B cell (primary cell): ENCODE measurements at regions not wholly inside any gene's neighbourhood (a gene's known extent, or its start where the extent isn't known, plus 50 kb on each side); places are given as distances from the start of the nearest gene placed in this dataset.

Experiments
- ATAC-seq: fragments of 200-7000 bp; cut with Tn5 transposase; one replicate; pipeline ENCODE4 v1.10.0; 2021; ENCODE audit warnings: low read depth, mild to moderate bottlenecking, moderate number of reproducible peaks, moderate library complexity
- CTCF ChIA-PET: fragments of 350-600 bp; sonication (Branson Sonifier 250); formaldehyde crosslinking; loops from one replicate; lab custom pipeline; 2021; ENCODE audit warnings: antibody characterized with exemption, inconsistent platforms; lab: Charles Lee
- POLR2A ChIA-PET: fragments of 350-600 bp; sonication (Branson Sonifier 250); formaldehyde crosslinking; loops from one replicate; lab custom pipeline; 2021; ENCODE audit warnings: antibody characterized with exemption; lab: Charles Lee
- DNase-seq: peaks from one replicate; pipeline ENCODE4 v3.0.0; 2013
- H2AFZ ChIP-seq: 2 replicates; pipeline ENCODE4 v1.6.1; 2012; ENCODE audit warnings: mild to moderate bottlenecking, low read depth, low read length; ENCODE audit not compliant: insufficient read depth, poor library complexity, severe bottlenecking
- H3K27ac ChIP-seq, 2 donors: 1 replicate in 1 of 2; 2 replicates in 1 of 2; pipeline ENCODE4 v1.5.1; 2012 to 2013; ENCODE audit warnings: low read length in 2 of 2, mild to moderate bottlenecking in 2 of 2, moderate library complexity in 1 of 2
- H3K27me3 ChIP-seq, 4 experiments: fragments of 200-600 bp in 1 of 4; sonication (generic) in 1 of 4; replicated peaks in 1 of 4; 1 replicate in 2 of 4; 2 replicates in 2 of 4; pipeline versions ENCODE4 v1.6.1 to v1.7.0; 2013 to 2016; ENCODE audit warnings: low read length in 3 of 4, mild to moderate bottlenecking in 2 of 4, mixed read lengths in 1 of 4, moderate library complexity in 1 of 4; ENCODE audit not compliant: insufficient read depth in 4 of 4, control insufficient read depth in 3 of 4; ENCODE audit errors: control extremely low read depth in 1 of 4
- H3K36me3 ChIP-seq, 2 experiments: replicated peaks in 1 of 2; 1 replicate in 1 of 2; 2 replicates in 1 of 2; pipeline versions ENCODE4 v1.6.1 to v1.7.1; 2013; ENCODE audit warnings: low read length in 1 of 2; ENCODE audit not compliant: insufficient read depth in 2 of 2, control insufficient read depth in 1 of 2; ENCODE audit errors: control extremely low read depth in 1 of 2, extremely low read depth in 1 of 2
- H3K4me1 ChIP-seq, 2 donors: fragments of 200-600 bp in 1 of 2; sonication (generic) in 1 of 2; 1 replicate in 1 of 2; 2 replicates in 1 of 2; pipeline versions ENCODE4 v1.5.1 to v1.6.1; 2013 to 2017; ENCODE audit warnings: low read length in 2 of 2; ENCODE audit not compliant: control insufficient read depth in 2 of 2, insufficient read depth in 2 of 2
- H3K4me2 ChIP-seq: replicated peaks from 2 replicates; pipeline ENCODE3; 2012; ENCODE audit warnings: mild to moderate bottlenecking, low read depth, low read length; ENCODE audit not compliant: poor library complexity, severe bottlenecking
- H3K4me3 ChIP-seq, 5 experiments: fragments of 200-600 bp in 1 of 5; sonication (generic) in 1 of 5; 1 replicate in 3 of 5; 2 replicates in 2 of 5; pipeline versions ENCODE4 v1.5.1 to v1.7.0; 2011 to 2016; ENCODE audit warnings: low read length in 4 of 5, mild to moderate bottlenecking in 4 of 5, low read depth in 2 of 5, control low read depth in 1 of 5, moderate library complexity in 1 of 5; ENCODE audit not compliant: insufficient read depth in 1 of 5; ENCODE audit errors: control extremely low read depth in 1 of 5, extremely low read depth in 1 of 5
- H3K79me2 ChIP-seq: fragments of 200-600 bp; sonication (generic); one replicate; pipeline ENCODE4 v1.6.0; 2016; ENCODE audit warnings: low read length; ENCODE audit not compliant: control insufficient read depth, insufficient read depth
- H3K9ac ChIP-seq: fragments of 200-600 bp; sonication (generic); 2 replicates; pipeline ENCODE4 v1.6.1; 2017; ENCODE audit warnings: mild to moderate bottlenecking, low read length, moderate library complexity
- H3K9me3 ChIP-seq, 3 donors: one replicate each; pipeline versions ENCODE4 v1.6.1 to v1.7.1; 2013; ENCODE audit warnings: low read length in 2 of 3; ENCODE audit not compliant: control insufficient read depth in 2 of 3, insufficient read depth in 1 of 3; ENCODE audit errors: control extremely low read depth in 1 of 3
- H4K20me1 ChIP-seq: 2 replicates; pipeline ENCODE4 v1.6.0; 2012; ENCODE audit warnings: mild to moderate bottlenecking, low read length; ENCODE audit not compliant: insufficient read depth, control insufficient read depth, poor library complexity, severe bottlenecking
- H3K27ac Mint-ChIP-seq: one replicate; pipeline ENCODE4 v1.8.0; 2021; ENCODE audit warnings: mixed read lengths
- H3K27me3 Mint-ChIP-seq: one replicate; pipeline ENCODE4 v1.8.0; 2021; ENCODE audit warnings: mixed read lengths
- H3K4me1 Mint-ChIP-seq: one replicate; pipeline ENCODE4 v1.8.0; 2021; ENCODE audit warnings: mixed read lengths
- H3K4me3 Mint-ChIP-seq: one replicate; pipeline ENCODE4 v1.8.0; 2021; ENCODE audit warnings: mixed read lengths
- H3K9me3 Mint-ChIP-seq: one replicate; pipeline ENCODE4 v1.8.0; 2022; ENCODE audit warnings: mixed read lengths; ENCODE audit not compliant: insufficient read depth
- EZH2 ChIP-seq: IDR thresholded peaks from 2 replicates; pipeline ENCODE4 v1.6.1; 2012; ENCODE audit warnings: borderline replicate concordance, low read depth, mild to moderate bottlenecking, moderate library complexity, low read length; ENCODE audit not compliant: insufficient read depth, poor library complexity, severe bottlenecking
- WGBS: methylation state at CpG from one replicate; pipeline ENCODE4 v1.1.5; 2013; ENCODE audit warnings: missing lambda C conversion rate; ENCODE audit not compliant: insufficient coverage; 5-methylcytosine and 5-hydroxymethylcytosine counted together
- intact Hi-C: fragments of 100-400 bp; cut with micrococcal nuclease; formaldehyde crosslinking; loops from one replicate; pipeline ENCODE4 v1.10.0; 2022
- TF ChIP-seq, protein P1 (sequence below): fragments of 200-600 bp; IDR thresholded peaks from one replicate; pipeline ENCODE4 v1.8.0; 2022; ENCODE audit warnings: antibody characterized with exemption, mild to moderate bottlenecking

DNA sequence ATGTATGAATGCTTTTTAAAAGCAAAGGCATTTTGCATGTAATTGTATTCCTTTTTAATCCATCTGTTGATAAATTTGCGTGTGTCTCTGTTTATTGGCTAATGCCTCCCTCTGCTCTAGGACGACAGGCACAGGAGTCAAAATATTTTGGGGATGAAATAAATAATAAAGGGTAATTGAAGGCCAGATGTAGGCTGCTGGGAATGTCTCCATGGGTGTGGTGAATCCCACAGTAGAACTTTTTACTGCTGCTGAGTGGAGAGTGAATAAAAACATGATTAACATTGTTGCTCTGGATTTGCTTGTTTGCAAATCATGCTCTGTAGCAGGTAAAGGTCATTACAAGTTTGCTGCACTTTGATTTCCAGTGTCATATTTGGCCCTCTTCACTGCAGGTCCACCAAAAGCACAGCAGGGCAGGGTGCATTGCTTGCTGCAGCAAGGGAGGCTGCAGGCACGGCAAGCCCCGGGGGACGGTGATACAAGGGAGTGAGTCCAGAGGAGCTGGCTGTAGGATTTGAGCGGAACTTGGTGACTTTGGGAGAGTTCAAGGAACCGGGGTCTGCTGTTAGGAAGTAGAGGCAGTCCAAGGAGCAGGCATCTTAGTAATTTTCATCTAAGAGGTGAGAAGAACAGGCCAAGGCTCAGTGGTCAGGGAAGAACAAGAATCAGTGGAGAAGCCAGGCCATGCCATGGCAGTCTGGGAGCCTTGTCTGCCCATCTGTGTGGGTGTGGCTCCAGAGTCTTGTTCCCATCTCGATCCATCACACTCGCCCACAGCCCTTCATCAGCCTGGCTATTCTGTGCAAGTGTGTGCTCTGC, 201.5 kb upstream of the RAB6C start:
- no peaks in the 10 kb centered on the region for H3K4me1 ChIP-seq
- no peak overlapping the region for H2AFZ ChIP-seq
- H3K4me1 Mint-ChIP-seq, result no peaks in the 10 kb centered on the region
- no peaks in the 10 kb centered on the region for H3K79me2 ChIP-seq
- H3K4me2 ChIP-seq, result no peak overlapping the region
- TF ChIP-seq EZH2, result no peak
- TF ChIP-seq, protein P1, sequence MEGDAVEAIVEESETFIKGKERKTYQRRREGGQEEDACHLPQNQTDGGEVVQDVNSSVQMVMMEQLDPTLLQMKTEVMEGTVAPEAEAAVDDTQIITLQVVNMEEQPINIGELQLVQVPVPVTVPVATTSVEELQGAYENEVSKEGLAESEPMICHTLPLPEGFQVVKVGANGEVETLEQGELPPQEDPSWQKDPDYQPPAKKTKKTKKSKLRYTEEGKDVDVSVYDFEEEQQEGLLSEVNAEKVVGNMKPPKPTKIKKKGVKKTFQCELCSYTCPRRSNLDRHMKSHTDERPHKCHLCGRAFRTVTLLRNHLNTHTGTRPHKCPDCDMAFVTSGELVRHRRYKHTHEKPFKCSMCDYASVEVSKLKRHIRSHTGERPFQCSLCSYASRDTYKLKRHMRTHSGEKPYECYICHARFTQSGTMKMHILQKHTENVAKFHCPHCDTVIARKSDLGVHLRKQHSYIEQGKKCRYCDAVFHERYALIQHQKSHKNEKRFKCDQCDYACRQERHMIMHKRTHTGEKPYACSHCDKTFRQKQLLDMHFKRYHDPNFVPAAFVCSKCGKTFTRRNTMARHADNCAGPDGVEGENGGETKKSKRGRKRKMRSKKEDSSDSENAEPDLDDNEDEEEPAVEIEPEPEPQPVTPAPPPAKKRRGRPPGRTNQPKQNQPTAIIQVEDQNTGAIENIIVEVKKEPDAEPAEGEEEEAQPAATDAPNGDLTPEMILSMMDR, result no peak
- ChIA-PET POLR2A (no interaction called here), CTCF (no interaction called here)
- no peak overlapping the region for H3K27ac Mint-ChIP-seq
- peaks cover 0 to 4% (median 1%) of the 10 kb centered on the region in 4 experiments for H3K27me3 ChIP-seq
- no peak for DNase-seq
- no peak for ATAC-seq
- H3K27ac ChIP-seq, result no peak overlapping the region
- intact Hi-C loops, result no loop called here
- 88% methylated on average over 8 of the region's 9 CpGs for WGBS
- H3K36me3 ChIP-seq, result no peaks in the 10 kb centered on the region
- H4K20me1 ChIP-seq, result no peaks in the 10 kb centered on the region
- no peak overlapping the region for H3K4me3 ChIP-seq
- H3K9me3 Mint-ChIP-seq, result no peaks in the 10 kb centered on the region
- peaks cover 7% of the 10 kb centered on the region for H3K27me3 Mint-ChIP-seq
- H3K9ac ChIP-seq, result no peak overlapping the region
- no peak overlapping the region for H3K4me3 Mint-ChIP-seq
- H3K9me3 ChIP-seq, result no peaks in the 10 kb centered on the region

DNA sequence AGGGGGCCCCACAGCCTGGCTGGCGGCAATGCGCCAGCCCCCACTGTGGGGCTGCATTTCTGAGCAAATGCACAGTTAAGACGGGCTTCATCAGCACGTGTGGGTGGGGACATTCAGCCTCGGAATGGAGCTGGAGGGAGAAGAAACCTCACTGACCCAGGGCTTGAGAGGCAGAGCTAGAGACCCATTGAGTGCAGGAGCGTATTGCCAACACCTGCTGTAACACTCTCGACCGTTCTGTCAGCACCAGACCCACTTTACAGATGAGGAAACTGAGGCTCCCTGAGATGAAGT, 200.9 kb upstream of the RAB6C start:
- H3K9ac ChIP-seq, result no peak overlapping the region
- H3K4me2 ChIP-seq, result no peak overlapping the region
- no peaks in the 10 kb centered on the region for H3K4me1 Mint-ChIP-seq
- ATAC-seq, result no peak
- peaks cover 0 to 4% (median 1%) of the 10 kb centered on the region in 4 experiments for H3K27me3 ChIP-seq
- POLR2A ChIA-PET, result no interaction called here
- no peak overlapping the region for H3K27ac ChIP-seq
- no peaks in the 10 kb centered on the region for H3K36me3 ChIP-seq
- H3K27ac Mint-ChIP-seq, result no peak overlapping the region
- no peak overlapping the region for H3K4me3 ChIP-seq
- H3K9me3 ChIP-seq, result no peaks in the 10 kb centered on the region
- no peaks in the 10 kb centered on the region for H3K4me1 ChIP-seq
- DNase-seq, result no peak
- 98% methylated on average over 5 of the region's 8 CpGs for WGBS
- H3K27me3 Mint-ChIP-seq, result peaks cover 7% of the 10 kb centered on the region
- no peaks in the 10 kb centered on the region for H3K79me2 ChIP-seq
- no peaks in the 10 kb centered on the region for H4K20me1 ChIP-seq
- no peak overlapping the region for H2AFZ ChIP-seq
- H3K9me3 Mint-ChIP-seq, result no peaks in the 10 kb centered on the region
- intact Hi-C loops, result no loop called here
- CTCF ChIA-PET, result no interaction called here
- H3K4me3 Mint-ChIP-seq, result no peak overlapping the region
- TF ChIP-seq, protein P1, result no peak
- TF ChIP-seq EZH2, result no peak
